ENCODE measurements at regions not wholly inside any gene's neighbourhood (a gene's known extent, or its start where the extent isn't known, plus 50 kb on each side); places are given as distances from the start of the nearest gene placed in this dataset.
"Not testable (repeated sequence)": the region's sequence is repeated elsewhere in the genome, so short reads cannot be mapped to it uniquely, and the experiment has no call there.

DNA sequence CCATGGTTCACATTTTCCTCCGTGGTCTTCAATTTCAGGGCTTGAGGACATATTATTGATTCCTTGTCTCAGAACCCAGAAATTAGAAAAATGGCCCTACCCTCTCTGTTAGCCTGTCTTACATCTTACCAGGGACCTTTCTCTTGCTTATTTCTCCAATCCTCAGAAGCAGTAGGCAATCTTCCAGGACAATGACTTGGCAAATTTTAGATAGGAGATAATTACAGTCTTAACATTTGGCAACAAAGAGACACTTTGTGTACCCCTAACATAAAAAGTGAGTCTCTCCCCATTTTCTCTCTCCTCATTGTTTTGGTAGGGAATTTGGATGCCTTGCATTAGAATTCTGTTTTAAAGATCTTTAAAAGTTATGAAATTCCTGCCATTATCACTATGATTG is 778.1 kb upstream of the SLIT2 start (continued):
- TF ChIP-seq CHD2 (IDR thresholded peaks at IDR 0.05; ENCODE audit: low read length, partially characterized antibody) (no peak), SMC3 (IDR thresholded peaks at IDR 0.05; ENCODE audit: low read depth, low read length) (no peak), RXRA (IDR thresholded peaks at IDR 0.05; ENCODE audit: borderline replicate concordance, low read depth) (no peak)

DNA sequence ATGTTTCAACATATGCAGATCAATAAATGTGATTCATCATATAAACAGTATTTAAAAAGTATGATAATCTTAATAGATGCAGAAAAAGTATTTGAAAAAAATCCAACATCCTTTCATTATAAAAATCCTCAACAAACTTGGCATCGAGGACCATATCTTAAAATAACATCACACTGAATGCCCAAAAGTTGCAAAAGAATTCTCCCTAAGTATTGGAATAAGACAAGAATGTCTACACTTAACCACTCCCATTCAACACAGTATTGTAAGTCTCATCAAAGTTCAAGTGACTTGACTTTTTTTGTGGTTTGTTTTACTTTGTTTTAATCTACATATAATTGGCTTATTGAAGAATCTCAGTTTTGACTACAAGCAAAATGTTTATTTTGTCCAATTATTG is 779.0 kb upstream of the SLIT2 start:
- Histone ChIP-seq H3F3A (replicated peaks; ENCODE audit: insufficient read depth) (no peaks in the 10 kb centered on the region), H4K20me1 (ENCODE audit: insufficient read depth) (no peaks in the 10 kb centered on the region), H2AFZ (ENCODE audit: low read depth) (no peak overlapping the region), H3K27ac (ENCODE audit: low read depth in 2 of 2, low read length in 1 of 2) (no peak overlapping the region), H3K9me3 (no peaks in the 10 kb centered on the region), H3K4me2 (no peak overlapping the region), H3K9me2 (no peaks in the 10 kb centered on the region), H3K9ac (no peak overlapping the region), H3K36me3 (replicated peaks in 1 of 2; ENCODE audit: control insufficient read depth in 1 of 2, insufficient read depth in 2 of 2, low read length in 1 of 2) (no peaks in the 10 kb centered on the region), H3K27me3 (ENCODE audit: insufficient read depth) (no peaks in the 10 kb centered on the region), H3K4me3 (ENCODE audit: low read depth in 2 of 2, low read length in 1 of 2) (no peak overlapping the region), H3K4me1 (ENCODE audit: control insufficient read depth in 1 of 2, insufficient read depth in 2 of 2, low read depth in 1 of 2, low read length in 1 of 2) (no peaks in the 10 kb centered on the region; a peak in 1 of 4 replicates), H3K79me2 (ENCODE audit: insufficient read depth) (no peaks in the 10 kb centered on the region)
- no peak for DNase-seq
- no peak for TF ChIP-seq RFX5 (IDR thresholded peaks at IDR 0.05; ENCODE audit: low read length)
- TF ChIP-seq GABPA (IDR thresholded peaks at IDR 0.05; ENCODE audit: low read depth): no peak
- no peak for TF ChIP-seq POLR2AphosphoS5 (IDR thresholded peaks at IDR 0.05; ENCODE audit: low read depth, low read length)
- no peak for TF ChIP-seq RCOR1 (IDR thresholded peaks at IDR 0.05; ENCODE audit: low read length)
- TF ChIP-seq, protein P1, sequence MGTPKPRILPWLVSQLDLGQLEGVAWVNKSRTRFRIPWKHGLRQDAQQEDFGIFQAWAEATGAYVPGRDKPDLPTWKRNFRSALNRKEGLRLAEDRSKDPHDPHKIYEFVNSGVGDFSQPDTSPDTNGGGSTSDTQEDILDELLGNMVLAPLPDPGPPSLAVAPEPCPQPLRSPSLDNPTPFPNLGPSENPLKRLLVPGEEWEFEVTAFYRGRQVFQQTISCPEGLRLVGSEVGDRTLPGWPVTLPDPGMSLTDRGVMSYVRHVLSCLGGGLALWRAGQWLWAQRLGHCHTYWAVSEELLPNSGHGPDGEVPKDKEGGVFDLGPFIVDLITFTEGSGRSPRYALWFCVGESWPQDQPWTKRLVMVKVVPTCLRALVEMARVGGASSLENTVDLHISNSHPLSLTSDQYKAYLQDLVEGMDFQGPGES (IDR thresholded peaks at IDR 0.05; ENCODE audit: low read depth, low read length): no peak
- TF ChIP-seq FOXM1 (IDR thresholded peaks at IDR 0.05; ENCODE audit: low read depth): no peak
- no peak for TF ChIP-seq JUND (IDR thresholded peaks at IDR 0.05)
- no peak for TF ChIP-seq RAD21 (IDR thresholded peaks at IDR 0.05; ENCODE audit: low read length)
- TF ChIP-seq SIN3A (IDR thresholded peaks at IDR 0.05; ENCODE audit: borderline replicate concordance, low read depth, low read length): no peak
- 58% methylated on average over 1 of the region's 1 CpG for WGBS (ENCODE audit: low lambda C conversion rate)
- ChIA-PET POLR2A (no interaction called here), CTCF (no interaction called here)

DNA sequence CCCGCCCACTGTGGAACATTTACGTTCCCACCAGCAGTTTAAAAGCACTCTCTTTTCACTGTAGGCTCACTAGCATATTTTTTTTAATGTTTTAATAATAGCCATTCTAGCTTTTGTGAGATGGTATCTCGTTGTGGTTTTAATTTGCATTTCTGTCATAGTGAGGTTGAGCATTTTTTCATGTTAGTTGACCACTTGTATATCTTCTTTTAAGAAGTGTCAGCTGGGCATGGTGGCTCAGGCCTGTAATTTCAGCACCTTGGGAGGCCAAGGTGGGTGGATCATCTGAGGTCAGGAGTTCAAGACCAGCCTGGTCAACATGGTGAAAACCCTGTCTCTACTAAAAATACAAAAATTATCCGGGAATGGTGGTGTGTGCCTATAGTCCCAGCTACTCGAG is 781.7 kb upstream of the SLIT2 start:
- H3K4me3 ChIP-seq (ENCODE audit: low read depth in 2 of 2, low read length in 1 of 2); H3K27me3 ChIP-seq (ENCODE audit: insufficient read depth); DNase-seq; H3K9me3 ChIP-seq; H3K79me2 ChIP-seq (ENCODE audit: insufficient read depth); H3K27ac ChIP-seq (ENCODE audit: low read depth in 2 of 2, low read length in 1 of 2); H3K9me2 ChIP-seq; H3K9ac ChIP-seq; H3K36me3 ChIP-seq (replicated peaks in 1 of 2; ENCODE audit: control insufficient read depth in 1 of 2, insufficient read depth in 2 of 2, low read length in 1 of 2); H2AFZ ChIP-seq (ENCODE audit: low read depth); H4K20me1 ChIP-seq (ENCODE audit: insufficient read depth); H3K4me1 ChIP-seq (ENCODE audit: control insufficient read depth in 1 of 2, insufficient read depth in 2 of 2, low read depth in 1 of 2, low read length in 1 of 2); H3F3A ChIP-seq (replicated peaks; ENCODE audit: insufficient read depth); POLR2A ChIA-PET; H3K4me2 ChIP-seq: not testable (repeated sequence)
- CTCF ChIA-PET: interaction anchor here (1.1 kb wide), 1 partner anchor 161 kb away, joined by 3 read pairs; no protein-coding TSS in a partner anchor
- 66% methylated on average over 5 of the region's 5 CpGs for WGBS (ENCODE audit: low lambda C conversion rate)

All from SK-N-SH (cell line).